HepG2 (cell line): ENCODE measurements at regions not wholly inside any gene's neighbourhood (a gene's known extent, or its start where the extent isn't known, plus 50 kb on each side); places are given as distances from the start of the nearest gene placed in this dataset.

Experiments used
- ATAC-seq: fragments of 200-7000 bp; cut with Tn5 transposase; 3 replicates; pipeline ENCODE4 v1.9.1; 2020; ENCODE audit warnings: mild to moderate bottlenecking, moderate library complexity
- BruUV-seq: library from RNA; stranded (reverse); fragments of 400-500 nt; replicated peaks from 2 replicates; lab custom pipeline; 2021; lab: Mats Ljungman, UMichigan
- CTCF ChIA-PET: fragments of 300-600 bp; formaldehyde crosslinking; extraction: SDS; loops from one replicate; lab custom pipeline; 2021; ENCODE audit warnings: low total read pairs, inconsistent platforms, low intra/inter-chr PET ratio; lab: Yijun Ruan, JAX
- POLR2A ChIA-PET: fragments of 350-600 bp; sonication (Branson Sonifier 250); formaldehyde crosslinking; loops from one replicate; lab custom pipeline; 2020; ENCODE audit warnings: antibody characterized with exemption, inconsistent platforms; lab: Yijun Ruan, JAX
- DNase-seq: peaks from one replicate; pipeline ENCODE4 v3.0.0-alpha.2; 2015; ENCODE audit warnings: low spot score
- FAIRE-seq: peaks from 3 replicates; lab custom pipeline; 2011; peaks lifted over from hg19 to GRCh38; lab: Jason Lieb, UNC
- H2AFZ ChIP-seq: one replicate; pipeline ENCODE4 v1.6.1; 2011; ENCODE audit warnings: low read length, inconsistent platforms
- H3K27ac ChIP-seq: fragments of 300-600 bp; 3 replicates; pipeline ENCODE4 v1.8.0; 2011; ENCODE audit warnings: mixed run types, mild to moderate bottlenecking, mixed read lengths, low read length, inconsistent platforms; ENCODE audit not compliant: insufficient read depth; ENCODE audit errors: extremely low read length
- H3K27me3 ChIP-seq, 2 experiments: fragments of 200-600 bp in 1 of 2; 2 replicates in 1 of 2; 3 replicates in 1 of 2; pipeline versions ENCODE4 v1.6.0 to v1.8.0; 2011; ENCODE audit warnings: low read length in 2 of 2, mild to moderate bottlenecking in 2 of 2, moderate library complexity in 2 of 2, inconsistent platforms in 1 of 2; ENCODE audit not compliant: insufficient read depth in 2 of 2, control insufficient read depth in 1 of 2
- H3K36me3 ChIP-seq, 2 experiments: fragments of 200-600 bp in 1 of 2; replicated peaks in 1 of 2; 2 replicates in 1 of 2; 3 replicates in 1 of 2; pipeline versions ENCODE4 v1.5.1 to v1.8.0; 2011; ENCODE audit warnings: low read length in 2 of 2, inconsistent platforms in 1 of 2; ENCODE audit not compliant: insufficient read depth in 2 of 2, control insufficient read depth in 1 of 2
- H3K4me1 ChIP-seq: 2 replicates; pipeline ENCODE4 v1.5.1; 2012; ENCODE audit warnings: low read length, inconsistent platforms; ENCODE audit not compliant: insufficient read depth
- H3K4me2 ChIP-seq: 2 replicates; pipeline ENCODE4 v1.6.0; 2011; ENCODE audit warnings: low read depth, low read length, inconsistent platforms
- H3K4me3 ChIP-seq, 3 experiments: fragments of 200-600 bp in 1 of 3; sonication (generic), shearing (Covaris generic) in 1 of 3; replicated peaks in 1 of 3; 2 replicates each; pipeline ENCODE4 v1.5.1; 2011 to 2016; ENCODE audit warnings: low read length in 3 of 3, inconsistent platforms in 2 of 3, low read depth in 2 of 3, mild to moderate bottlenecking in 2 of 3, control low read depth in 1 of 3, mixed read lengths in 1 of 3; ENCODE audit not compliant: insufficient read depth in 1 of 3
- H3K79me2 ChIP-seq: one replicate; pipeline ENCODE4 v1.6.1; 2011; ENCODE audit warnings: low read length, inconsistent platforms; ENCODE audit not compliant: insufficient read depth
- H3K9ac ChIP-seq: 2 replicates; pipeline ENCODE4 v1.6.0; 2011; ENCODE audit warnings: mild to moderate bottlenecking, low read depth, low read length, inconsistent platforms; ENCODE audit not compliant: insufficient read depth
- H3K9me3 ChIP-seq: 2 replicates; pipeline ENCODE4 v1.5.1; 2012; ENCODE audit warnings: mild to moderate bottlenecking, low read length
- H4K20me1 ChIP-seq: 2 replicates; pipeline ENCODE4 v1.6.0; 2011; ENCODE audit warnings: inconsistent platforms, mild to moderate bottlenecking, low read length, moderate library complexity; ENCODE audit not compliant: insufficient read depth
- CEBPG ChIP-seq: IDR thresholded peaks from 2 replicates; pipeline ENCODE4 v1.6.1; 2016
- CERS6 ChIP-seq: sonication (generic); formaldehyde crosslinking; IDR thresholded peaks from 2 replicates; pipeline ENCODE4 v1.5.0; 2020; ENCODE audit warnings: missing genetic modification reagents
- ELF1 ChIP-seq: sonication (generic); formaldehyde crosslinking; IDR thresholded peaks from 2 replicates; pipeline ENCODE4 v1.4.0; 2020; ENCODE audit warnings: missing genetic modification reagents
- FOXA1 ChIP-seq, 2 experiments: fragments of 450-650 bp in 1 of 2; sonication (generic) in 1 of 2; formaldehyde crosslinking in 1 of 2; IDR thresholded peaks; 2 replicates each; pipeline versions ENCODE4 v1.4.0 to v1.6.1; 2016 to 2020; ENCODE audit warnings: missing genetic modification reagents in 1 of 2
- HINFP ChIP-seq: sonication (generic); formaldehyde crosslinking; IDR thresholded peaks from 2 replicates; pipeline ENCODE4 v1.4.0; 2020; ENCODE audit warnings: low read depth, mild to moderate bottlenecking, missing genetic modification reagents
- KDM6A ChIP-seq: IDR thresholded peaks from 2 replicates; pipeline ENCODE4 v1.6.1; 2016; ENCODE audit warnings: low read depth
- KMT2B ChIP-seq: IDR thresholded peaks from 2 replicates; pipeline ENCODE4 v1.6.1; 2016; ENCODE audit warnings: missing genetic modification reagents, missing compliant biosample characterization
- LBX2 ChIP-seq: sonication (generic); formaldehyde crosslinking; IDR thresholded peaks from 2 replicates; pipeline ENCODE4 v1.5.0; 2020; ENCODE audit warnings: missing genetic modification reagents, mild to moderate bottlenecking, borderline replicate concordance
- RFX5 ChIP-seq: IDR thresholded peaks from 2 replicates; pipeline ENCODE4 v1.6.1; 2011; ENCODE audit warnings: low read depth, low read length, improper control_type of control experiment
- RNF219 ChIP-seq: sonication (generic); formaldehyde crosslinking; IDR thresholded peaks from 2 replicates; pipeline ENCODE4 v1.5.0; 2020; ENCODE audit warnings: mild to moderate bottlenecking, missing genetic modification reagents
- STAG1 ChIP-seq: sonication (generic); formaldehyde crosslinking; IDR thresholded peaks from 2 replicates; pipeline ENCODE4 v1.4.0; 2020; ENCODE audit warnings: missing genetic modification reagents
- ZEB1 ChIP-seq: IDR thresholded peaks from 2 replicates; pipeline ENCODE4 v1.6.1; 2012; ENCODE audit warnings: mild to moderate bottlenecking, low read depth, inconsistent platforms; ENCODE audit not compliant: insufficient replicate concordance
- ZNF230 ChIP-seq: sonication (generic); formaldehyde crosslinking; IDR thresholded peaks from 2 replicates; pipeline ENCODE4 v1.4.0; 2020; ENCODE audit warnings: mild to moderate bottlenecking, missing genetic modification reagents
- ZNF232 ChIP-seq: sonication (generic); formaldehyde crosslinking; IDR thresholded peaks from 2 replicates; pipeline ENCODE4 v1.4.0; 2020; ENCODE audit warnings: missing genetic modification reagents, borderline replicate concordance
- ZNF292 ChIP-seq: sonication (generic); formaldehyde crosslinking; IDR thresholded peaks from 2 replicates; pipeline ENCODE4 v1.8.1; 2022; ENCODE audit warnings: mild to moderate bottlenecking, low read depth, missing genetic modification reagents, borderline replicate concordance
- ZNF569 ChIP-seq: sonication (generic); formaldehyde crosslinking; IDR thresholded peaks from 2 replicates; pipeline ENCODE4 v1.5.0; 2020; ENCODE audit warnings: mild to moderate bottlenecking, missing genetic modification reagents, moderate library complexity, borderline replicate concordance
- ZNF670 ChIP-seq: sonication (generic); formaldehyde crosslinking; IDR thresholded peaks from 2 replicates; pipeline ENCODE4 v1.8.0; 2022; ENCODE audit warnings: mild to moderate bottlenecking, missing genetic modification reagents, borderline replicate concordance
- ZNF674 ChIP-seq: sonication (generic); formaldehyde crosslinking; IDR thresholded peaks from 2 replicates; pipeline ENCODE4 v1.5.0; 2020; ENCODE audit warnings: low read depth, mild to moderate bottlenecking, missing genetic modification reagents
- ZNF788 ChIP-seq: sonication (generic); formaldehyde crosslinking; IDR thresholded peaks from 2 replicates; pipeline ENCODE4 v1.5.0; 2020; ENCODE audit warnings: mild to moderate bottlenecking, missing genetic modification reagents, borderline replicate concordance
- WGBS: methylation state at CpG from one replicate; pipeline ENCODE4 v1.1.6; 2017; ENCODE audit warnings: low lambda C conversion rate; 5-methylcytosine and 5-hydroxymethylcytosine counted together
- in situ Hi-C: cut with HindIII; loops from 2 replicates; pipeline ENCODE4 v1.10.0; 2017; ENCODE audit warnings: low pct_unique_long_range_greater_than_20kb; ENCODE audit not compliant: extremely low pct_ligation_motif_present
- intact Hi-C: fragments of 100-400 bp; cut with micrococcal nuclease; formaldehyde crosslinking; loops from one replicate; pipeline ENCODE4 v1.10.0; 2022; ENCODE audit not compliant: unreplicated experiment

- no peak for DNase-seq
- no peaks in the 10 kb centered on the region for H3K27me3 ChIP-seq
- BruUV-seq = no TSS peak
- no peak overlapping the region for H3K9ac ChIP-seq
- no peak for ATAC-seq
- H3K4me2 ChIP-seq = no peak overlapping the region
- H2AFZ ChIP-seq = no peak overlapping the region
- intact Hi-C loops = no loop called here
- 88% methylated on average over 2 of the region's 2 CpGs for WGBS
- POLR2A ChIA-PET = no interaction called here
- H3K9me3 ChIP-seq = no peaks in the 10 kb centered on the region
- CTCF ChIA-PET = no interaction called here
- no peak overlapping the region for H3K4me3 ChIP-seq
- H3K79me2 ChIP-seq = no peaks in the 10 kb centered on the region
- FAIRE-seq = no peak
- H4K20me1 ChIP-seq = no peaks in the 10 kb centered on the region
- no peaks in the 10 kb centered on the region for H3K36me3 ChIP-seq
- no peak overlapping the region for H3K27ac ChIP-seq
- H3K4me1 ChIP-seq = peaks cover 23% of the 10 kb centered on the region
- TF ChIP-seq ZNF670 (CRISPR knock-in tag) = no peak
- TF ChIP-seq KDM6A = no peak
- no peak for TF ChIP-seq ZNF569 (CRISPR knock-in tag)
- no peak for TF ChIP-seq ZNF292 (CRISPR knock-in tag)
- TF ChIP-seq KMT2B (CRISPR knock-in tag) = no peak
- TF ChIP-seq ZNF674 (CRISPR knock-in tag) = no peak
- no peak for TF ChIP-seq LBX2
- no peak for TF ChIP-seq CERS6 (CRISPR knock-in tag)
- no peak for TF ChIP-seq CEBPG (CRISPR knock-in tag)
- no peak for TF ChIP-seq HINFP (CRISPR knock-in tag)
- TF ChIP-seq FOXA1 (IDR thresholded peaks at IDR 0.05) = no peak
- TF ChIP-seq FOXA1 (CRISPR knock-in tag; IDR thresholded peaks at IDR 0.05) = no peak
- TF ChIP-seq RFX5 = no peak
- no peak for TF ChIP-seq STAG1 (CRISPR knock-in tag)
- TF ChIP-seq ZNF232 (CRISPR knock-in tag) = no peak
- TF ChIP-seq RNF219 = no peak
- TF ChIP-seq ELF1 (CRISPR knock-in tag) = no peak
- no peak for TF ChIP-seq ZNF788 (CRISPR knock-in tag)
- TF ChIP-seq ZNF230 (CRISPR knock-in tag) = no peak
- TF ChIP-seq ZEB1 = no peak
- in situ Hi-C loops = no loop called here
These were observed 86.5 kb upstream of the SKAP2 start for GRCh38 chr7:26950889-26951288.
